Panc1 (cell line): ENCODE measurements at regions not wholly inside any gene's neighbourhood (a gene's known extent, or its start where the extent isn't known, plus 50 kb on each side); places are given as distances from the start of the nearest gene placed in this dataset.

Experiments used
- TF ChIP-seq, protein P1 (sequence below): fragments of 450-650 bp; IDR thresholded peaks from 2 replicates; pipeline ENCODE4 v1.5.1; 2017; ENCODE audit warnings: mild to moderate bottlenecking
- TF ChIP-seq, protein P2 (sequence below), 2 experiments: IDR thresholded peaks; 2 replicates each; pipeline ENCODE4 v1.6.1; 2011 to 2012; ENCODE audit warnings: low read depth in 2 of 2, control low read depth in 1 of 2, low read length in 1 of 2, mild to moderate bottlenecking in 1 of 2, moderate library complexity in 1 of 2; ENCODE audit not compliant: insufficient read depth in 1 of 2

DNA sequence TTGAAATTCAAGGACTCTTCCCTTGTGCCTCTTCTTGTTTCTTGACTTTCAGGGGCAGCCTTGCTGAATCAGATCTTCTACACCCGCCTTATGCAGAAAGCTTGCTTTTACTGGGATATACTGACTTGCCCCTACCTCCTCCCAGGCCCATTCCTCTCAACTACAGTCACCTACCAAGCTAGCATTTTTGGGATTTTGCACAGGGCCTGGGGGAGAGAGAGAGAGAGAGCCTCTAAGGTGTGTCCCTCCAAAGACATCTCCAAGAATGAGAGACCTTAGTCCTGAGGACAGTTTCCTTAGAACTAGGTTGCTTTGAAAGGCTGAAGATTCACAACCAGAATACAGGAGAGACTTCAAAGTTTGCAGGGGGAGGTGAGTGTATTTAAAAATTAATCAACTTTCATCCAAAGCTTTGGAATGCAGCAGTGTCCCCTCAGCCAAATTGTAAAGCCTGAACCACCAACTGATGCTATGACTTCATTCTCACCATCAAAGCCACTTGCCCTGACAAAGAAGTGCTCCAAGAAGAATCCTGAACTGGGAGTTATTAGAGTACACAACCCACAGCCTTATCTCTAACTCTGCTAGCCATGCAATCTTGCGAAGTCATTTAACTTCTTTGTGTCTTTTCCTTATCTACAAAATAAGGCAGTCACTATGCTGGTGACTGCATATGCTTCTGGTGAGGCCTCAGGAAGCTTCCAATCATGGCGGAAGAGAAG lies 96.1 kb upstream of the EGLN3 start:
- TF ChIP-seq, protein P1, sequence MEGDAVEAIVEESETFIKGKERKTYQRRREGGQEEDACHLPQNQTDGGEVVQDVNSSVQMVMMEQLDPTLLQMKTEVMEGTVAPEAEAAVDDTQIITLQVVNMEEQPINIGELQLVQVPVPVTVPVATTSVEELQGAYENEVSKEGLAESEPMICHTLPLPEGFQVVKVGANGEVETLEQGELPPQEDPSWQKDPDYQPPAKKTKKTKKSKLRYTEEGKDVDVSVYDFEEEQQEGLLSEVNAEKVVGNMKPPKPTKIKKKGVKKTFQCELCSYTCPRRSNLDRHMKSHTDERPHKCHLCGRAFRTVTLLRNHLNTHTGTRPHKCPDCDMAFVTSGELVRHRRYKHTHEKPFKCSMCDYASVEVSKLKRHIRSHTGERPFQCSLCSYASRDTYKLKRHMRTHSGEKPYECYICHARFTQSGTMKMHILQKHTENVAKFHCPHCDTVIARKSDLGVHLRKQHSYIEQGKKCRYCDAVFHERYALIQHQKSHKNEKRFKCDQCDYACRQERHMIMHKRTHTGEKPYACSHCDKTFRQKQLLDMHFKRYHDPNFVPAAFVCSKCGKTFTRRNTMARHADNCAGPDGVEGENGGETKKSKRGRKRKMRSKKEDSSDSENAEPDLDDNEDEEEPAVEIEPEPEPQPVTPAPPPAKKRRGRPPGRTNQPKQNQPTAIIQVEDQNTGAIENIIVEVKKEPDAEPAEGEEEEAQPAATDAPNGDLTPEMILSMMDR = no peak
- TF ChIP-seq, protein P2, sequence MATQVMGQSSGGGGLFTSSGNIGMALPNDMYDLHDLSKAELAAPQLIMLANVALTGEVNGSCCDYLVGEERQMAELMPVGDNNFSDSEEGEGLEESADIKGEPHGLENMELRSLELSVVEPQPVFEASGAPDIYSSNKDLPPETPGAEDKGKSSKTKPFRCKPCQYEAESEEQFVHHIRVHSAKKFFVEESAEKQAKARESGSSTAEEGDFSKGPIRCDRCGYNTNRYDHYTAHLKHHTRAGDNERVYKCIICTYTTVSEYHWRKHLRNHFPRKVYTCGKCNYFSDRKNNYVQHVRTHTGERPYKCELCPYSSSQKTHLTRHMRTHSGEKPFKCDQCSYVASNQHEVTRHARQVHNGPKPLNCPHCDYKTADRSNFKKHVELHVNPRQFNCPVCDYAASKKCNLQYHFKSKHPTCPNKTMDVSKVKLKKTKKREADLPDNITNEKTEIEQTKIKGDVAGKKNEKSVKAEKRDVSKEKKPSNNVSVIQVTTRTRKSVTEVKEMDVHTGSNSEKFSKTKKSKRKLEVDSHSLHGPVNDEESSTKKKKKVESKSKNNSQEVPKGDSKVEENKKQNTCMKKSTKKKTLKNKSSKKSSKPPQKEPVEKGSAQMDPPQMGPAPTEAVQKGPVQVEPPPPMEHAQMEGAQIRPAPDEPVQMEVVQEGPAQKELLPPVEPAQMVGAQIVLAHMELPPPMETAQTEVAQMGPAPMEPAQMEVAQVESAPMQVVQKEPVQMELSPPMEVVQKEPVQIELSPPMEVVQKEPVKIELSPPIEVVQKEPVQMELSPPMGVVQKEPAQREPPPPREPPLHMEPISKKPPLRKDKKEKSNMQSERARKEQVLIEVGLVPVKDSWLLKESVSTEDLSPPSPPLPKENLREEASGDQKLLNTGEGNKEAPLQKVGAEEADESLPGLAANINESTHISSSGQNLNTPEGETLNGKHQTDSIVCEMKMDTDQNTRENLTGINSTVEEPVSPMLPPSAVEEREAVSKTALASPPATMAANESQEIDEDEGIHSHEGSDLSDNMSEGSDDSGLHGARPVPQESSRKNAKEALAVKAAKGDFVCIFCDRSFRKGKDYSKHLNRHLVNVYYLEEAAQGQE (IDR thresholded peaks at IDR 0.05; ENCODE audit: insufficient read depth in 1 of 2, low read depth in 2 of 2, low read length in 1 of 2) = no peak
